Endothelial cell of umbilical vein (primary cell): ENCODE measurements at regions not wholly inside any gene's neighbourhood (a gene's known extent, or its start where the extent isn't known, plus 50 kb on each side); places are given as distances from the start of the nearest gene placed in this dataset.

Experiments used
- BruUV-seq: library from RNA; stranded (reverse); fragments of 400-500 nt; replicated peaks from 2 replicates; lab custom pipeline; 2021; lab: Mats Ljungman, UMichigan
- CTCF ChIA-PET: fragments of 300-600, 350-600 bp; sonication (Branson Sonifier 250); formaldehyde crosslinking; loops from one replicate; lab custom pipeline; 2021; ENCODE audit warnings: antibody characterized with exemption, inconsistent platforms; lab: Charles Lee
- POLR2A ChIA-PET: fragments of 300-600, 350-600 bp; sonication (Branson Sonifier 250); formaldehyde crosslinking; loops from one replicate; lab custom pipeline; 2021; ENCODE audit warnings: antibody characterized with exemption, inconsistent platforms; lab: Charles Lee
- DNase-seq: peaks from one replicate; pipeline ENCODE4 v3.0.0-alpha.2; 2011; ENCODE audit warnings: low read depth, low spot score
- FAIRE-seq: peaks from 2 replicates; lab custom pipeline; 2011; peaks lifted over from hg19 to GRCh38; lab: Jason Lieb, UNC
- H2AFZ ChIP-seq: 2 replicates; pipeline ENCODE4 v1.6.0; 2012; ENCODE audit warnings: low read depth, low read length, control low read depth, inconsistent platforms
- H3K27ac ChIP-seq: 2 replicates; pipeline ENCODE4 v1.5.1; 2011; ENCODE audit warnings: low read depth, mild to moderate bottlenecking, control low read depth, low read length, moderate library complexity; ENCODE audit not compliant: insufficient read depth
- H3K27me3 ChIP-seq, 2 experiments: 2 replicates each; pipeline versions ENCODE4 v1.6.0 to v1.6.1; 2011; ENCODE audit warnings: low read length in 2 of 2, mixed read lengths in 1 of 2; ENCODE audit not compliant: control insufficient read depth in 2 of 2, insufficient read depth in 2 of 2
- H3K36me3 ChIP-seq, 2 experiments: 2 replicates in 1 of 2; 3 replicates in 1 of 2; pipeline ENCODE4 v1.5.1; 2011; ENCODE audit warnings: low read length in 2 of 2, mild to moderate bottlenecking in 1 of 2, moderate library complexity in 1 of 2; ENCODE audit not compliant: control insufficient read depth in 2 of 2, insufficient read depth in 2 of 2; ENCODE audit errors: extremely low read depth in 1 of 2
- H3K4me1 ChIP-seq: 3 replicates; pipeline ENCODE4 v1.5.1; 2011; ENCODE audit warnings: mild to moderate bottlenecking, low read length; ENCODE audit not compliant: control insufficient read depth, insufficient read depth; ENCODE audit errors: extremely low read depth
- H3K4me2 ChIP-seq: 2 replicates; pipeline ENCODE4 v1.6.1; 2011; ENCODE audit warnings: low read length, control low read depth, mixed read lengths; ENCODE audit not compliant: insufficient read depth
- H3K4me3 ChIP-seq, 3 experiments: fragments of 200-600 bp in 1 of 3; sonication (generic), shearing (Covaris generic) in 1 of 3; replicated peaks in 1 of 3; 2 replicates each; pipeline ENCODE4 v1.5.1; 2011 to 2016; ENCODE audit warnings: control low read depth in 3 of 3, low read length in 3 of 3, mild to moderate bottlenecking in 2 of 3, inconsistent platforms in 1 of 3, low read depth in 1 of 3, moderate library complexity in 1 of 3; ENCODE audit not compliant: insufficient read depth in 1 of 3
- H3K79me2 ChIP-seq: 2 replicates; pipeline ENCODE4 v1.6.0; 2012; ENCODE audit warnings: low read length, inconsistent platforms; ENCODE audit not compliant: control insufficient read depth, insufficient read depth
- H3K9ac ChIP-seq: replicated peaks from 2 replicates; pipeline ENCODE3; 2011; ENCODE audit warnings: low read length, control low read depth; ENCODE audit not compliant: insufficient read depth; ENCODE audit errors: extremely low read depth
- H3K9me1 ChIP-seq: replicated peaks from 3 replicates; pipeline ENCODE4 v1.6.0; 2011; ENCODE audit warnings: mild to moderate bottlenecking, low read length; ENCODE audit not compliant: control insufficient read depth, insufficient read depth; ENCODE audit errors: extremely low read depth
- H3K9me3 ChIP-seq: replicated peaks from 2 replicates; pipeline ENCODE4 v1.5.1; 2012; ENCODE audit warnings: low read length, inconsistent platforms; ENCODE audit not compliant: control insufficient read depth, insufficient read depth
- H4K20me1 ChIP-seq: replicated peaks from 2 replicates; pipeline ENCODE3; 2011; ENCODE audit warnings: mild to moderate bottlenecking, low read length; ENCODE audit not compliant: control insufficient read depth, insufficient read depth; ENCODE audit errors: extremely low read depth
- CTCF ChIP-seq, 2 donors: IDR thresholded peaks; 1 replicate in 1 of 2; 2 replicates in 1 of 2; pipeline ENCODE4 v1.5.1; 2011; ENCODE audit warnings: low read length in 2 of 2, mild to moderate bottlenecking in 2 of 2, moderate library complexity in 2 of 2, control low read depth in 1 of 2, inconsistent platforms in 1 of 2, low read depth in 1 of 2; ENCODE audit not compliant: insufficient read depth in 1 of 2; ENCODE audit errors: extremely low read depth in 1 of 2
- FOS ChIP-seq: IDR thresholded peaks from 2 replicates; pipeline ENCODE4 v1.6.1; 2011; ENCODE audit warnings: mild to moderate bottlenecking, low read length, moderate library complexity, borderline replicate concordance; ENCODE audit not compliant: insufficient read depth
- GATA2 ChIP-seq: IDR thresholded peaks from 2 replicates; pipeline ENCODE4 v1.7.0; 2011; ENCODE audit warnings: low read depth, mild to moderate bottlenecking, moderate library complexity, mixed read lengths, low read length; ENCODE audit not compliant: insufficient read length, insufficient read depth
- JUN ChIP-seq: IDR thresholded peaks from 2 replicates; pipeline ENCODE4 v1.6.1; 2011; ENCODE audit warnings: borderline replicate concordance, low read depth; ENCODE audit not compliant: insufficient read length, insufficient read depth
- MAX ChIP-seq: IDR thresholded peaks from 2 replicates; pipeline ENCODE4 v1.6.1; 2011; ENCODE audit not compliant: insufficient read depth, insufficient read length
- MYC ChIP-seq: IDR thresholded peaks from one replicate; pipeline ENCODE4 v1.6.1; 2011; ENCODE audit warnings: mild to moderate bottlenecking, low read depth, low read length
- POLR2A ChIP-seq: IDR thresholded peaks from 2 replicates; pipeline ENCODE4 v1.6.1; 2012; ENCODE audit warnings: low read depth, mild to moderate bottlenecking, control low read depth, low read length
- POLR2AphosphoS5 ChIP-seq: IDR thresholded peaks from 2 replicates; pipeline ENCODE4 v1.6.1; 2012; ENCODE audit warnings: low read depth, mild to moderate bottlenecking, control low read depth, low read length, moderate library complexity; ENCODE audit not compliant: insufficient read depth
- dilution Hi-C: fragments of 300-500 bp; cut with MboI; formaldehyde crosslinking; loops from one replicate; pipeline ENCODE4 v1.15.0; 2019; ENCODE audit warnings: low sequenced_read_pairs; ENCODE audit not compliant: extremely low pct_ligation_motif_present
- intact Hi-C: fragments of 100-400 bp; cut with micrococcal nuclease; formaldehyde crosslinking; loops from one replicate; pipeline ENCODE4 v1.10.0; 2022

- Histone ChIP-seq H2AFZ (no peak overlapping the region), H3K4me1 (no peaks in the 10 kb centered on the region), H3K27ac (no peak overlapping the region), H3K9me3 (no peaks in the 10 kb centered on the region), H4K20me1 (no peaks in the 10 kb centered on the region), H3K4me3 (no peak overlapping the region), H3K4me2 (no peak overlapping the region), H3K79me2 (no peaks in the 10 kb centered on the region), H3K9me1 (no peaks in the 10 kb centered on the region), H3K27me3 (no peaks in the 10 kb centered on the region), H3K36me3 (no peaks in the 10 kb centered on the region), H3K9ac (no peak overlapping the region)
- FAIRE-seq (no peak), DNase-seq (no peak)
- TF ChIP-seq FOS (no peak), MYC (no peak), CTCF (IDR thresholded peaks at IDR 0.05; ENCODE audit: extremely low read depth in 1 of 2, insufficient read depth in 1 of 2, low read depth in 1 of 2, low read length in 2 of 2) (no peak), GATA2 (no peak), POLR2AphosphoS5 (no peak), JUN (no peak), MAX (no peak), POLR2A (no peak)
- dilution Hi-C loops = no loop called here
- intact Hi-C loops = no loop called here
- no TSS peak for BruUV-seq
- CTCF ChIA-PET = no interaction called here
- POLR2A ChIA-PET = no interaction called here
Measured at GRCh38 chr13:73464758-73465616, 406.2 kb downstream of the KLF5 start.
